Choroid plexus epithelial cell (primary cell): ENCODE measurements at regions not wholly inside any gene's neighbourhood (a gene's known extent, or its start where the extent isn't known, plus 50 kb on each side); places are given as distances from the start of the nearest gene placed in this dataset.

Experiments used
- DNase-seq: peaks from one replicate; pipeline ENCODE4 v3.0.0-alpha.2; 2010; ENCODE audit warnings: low read depth
- H3K4me3 ChIP-seq: 2 replicates; pipeline ENCODE4 v1.5.1; 2011; ENCODE audit warnings: low read depth, mild to moderate bottlenecking, control low read depth, low read length, moderate library complexity
- TF ChIP-seq, protein P1 (sequence below): conservative IDR thresholded peaks from 2 replicates; pipeline ENCODE4 v1.5.1; 2011; ENCODE audit warnings: low read depth, mild to moderate bottlenecking, control low read depth, inconsistent platforms, low read length, moderate library complexity

- TF ChIP-seq, protein P1, sequence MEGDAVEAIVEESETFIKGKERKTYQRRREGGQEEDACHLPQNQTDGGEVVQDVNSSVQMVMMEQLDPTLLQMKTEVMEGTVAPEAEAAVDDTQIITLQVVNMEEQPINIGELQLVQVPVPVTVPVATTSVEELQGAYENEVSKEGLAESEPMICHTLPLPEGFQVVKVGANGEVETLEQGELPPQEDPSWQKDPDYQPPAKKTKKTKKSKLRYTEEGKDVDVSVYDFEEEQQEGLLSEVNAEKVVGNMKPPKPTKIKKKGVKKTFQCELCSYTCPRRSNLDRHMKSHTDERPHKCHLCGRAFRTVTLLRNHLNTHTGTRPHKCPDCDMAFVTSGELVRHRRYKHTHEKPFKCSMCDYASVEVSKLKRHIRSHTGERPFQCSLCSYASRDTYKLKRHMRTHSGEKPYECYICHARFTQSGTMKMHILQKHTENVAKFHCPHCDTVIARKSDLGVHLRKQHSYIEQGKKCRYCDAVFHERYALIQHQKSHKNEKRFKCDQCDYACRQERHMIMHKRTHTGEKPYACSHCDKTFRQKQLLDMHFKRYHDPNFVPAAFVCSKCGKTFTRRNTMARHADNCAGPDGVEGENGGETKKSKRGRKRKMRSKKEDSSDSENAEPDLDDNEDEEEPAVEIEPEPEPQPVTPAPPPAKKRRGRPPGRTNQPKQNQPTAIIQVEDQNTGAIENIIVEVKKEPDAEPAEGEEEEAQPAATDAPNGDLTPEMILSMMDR, result no peak
- no peak for DNase-seq
- H3K4me3 ChIP-seq, result no peak overlapping the region
Observed at GRCh38 chr11:127274328-127274676, 273.7 kb upstream of the KIRREL3 start.

- H3K4me3 ChIP-seq, result no peak overlapping the region
- DNase-seq, result no peak
- TF ChIP-seq, protein P1, result no peak
Observed at GRCh38 chr11:127273593-127274327, 273.2 kb upstream of the KIRREL3 start.

- DNase-seq, result no peak
- TF ChIP-seq, protein P1, result no peak
- no peak overlapping the region for H3K4me3 ChIP-seq
Observed at GRCh38 chr11:127270851-127271250, 270.3 kb upstream of the KIRREL3 start.

DNA sequence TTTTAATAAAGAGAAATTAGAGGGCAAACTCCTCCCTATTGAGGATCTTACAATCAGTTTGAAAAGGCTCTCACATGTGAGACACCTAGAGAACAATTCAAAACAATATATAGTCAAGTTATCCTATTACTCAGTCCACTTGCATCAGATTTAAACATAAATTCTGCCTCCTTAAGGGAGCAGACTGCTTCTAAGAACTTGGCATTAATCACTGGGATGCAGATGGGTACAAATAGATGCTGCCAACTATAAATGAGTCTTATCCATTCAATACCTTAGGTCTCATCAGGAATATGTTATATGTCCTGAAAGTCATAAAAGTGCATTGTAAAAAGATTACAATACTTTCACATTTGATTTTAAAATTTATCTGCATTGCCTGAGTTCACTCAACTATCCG, 269.3 kb upstream of the KIRREL3 start:
- TF ChIP-seq, protein P1, result no peak
- no peak overlapping the region for H3K4me3 ChIP-seq
- no peak for DNase-seq

- no peak overlapping the region for H3K4me3 ChIP-seq
- DNase-seq, result no peak
- TF ChIP-seq, protein P1, result no peak
Observed at GRCh38 chr11:127268932-127269331, 268.4 kb upstream of the KIRREL3 start.

DNA sequence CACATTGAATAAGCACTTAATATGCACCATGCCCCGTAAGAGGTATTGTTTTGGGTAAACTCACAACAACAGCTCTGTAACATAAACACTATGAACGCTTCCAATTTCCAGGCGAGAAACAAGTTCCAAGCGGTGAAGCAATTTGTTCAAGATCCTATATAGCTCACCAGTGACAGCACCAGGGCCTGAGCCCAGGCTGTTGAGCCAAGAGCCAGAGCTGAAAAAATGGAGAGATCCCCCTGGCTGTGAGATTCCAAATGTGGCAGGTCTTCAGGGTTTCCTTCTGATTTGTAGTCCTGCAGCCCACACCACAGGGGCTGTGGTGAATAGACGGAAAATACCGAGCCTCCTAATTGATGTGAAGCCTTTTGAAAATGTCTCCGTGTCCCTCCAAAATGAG, 268.0 kb upstream of the KIRREL3 start:
- DNase-seq, result no peak
- TF ChIP-seq, protein P1, result no peak
- no peak overlapping the region for H3K4me3 ChIP-seq

GRCh38 chr11:127259102-127259501, 258.5 kb upstream of the KIRREL3 start:
- H3K4me3 ChIP-seq, result no peak overlapping the region
- TF ChIP-seq, protein P1, result no peak
- DNase-seq, result no peak
